ENCODE measurements at regions not wholly inside any gene's neighbourhood (a gene's known extent, or its start where the extent isn't known, plus 50 kb on each side); places are given as distances from the start of the nearest gene placed in this dataset.

DNA sequence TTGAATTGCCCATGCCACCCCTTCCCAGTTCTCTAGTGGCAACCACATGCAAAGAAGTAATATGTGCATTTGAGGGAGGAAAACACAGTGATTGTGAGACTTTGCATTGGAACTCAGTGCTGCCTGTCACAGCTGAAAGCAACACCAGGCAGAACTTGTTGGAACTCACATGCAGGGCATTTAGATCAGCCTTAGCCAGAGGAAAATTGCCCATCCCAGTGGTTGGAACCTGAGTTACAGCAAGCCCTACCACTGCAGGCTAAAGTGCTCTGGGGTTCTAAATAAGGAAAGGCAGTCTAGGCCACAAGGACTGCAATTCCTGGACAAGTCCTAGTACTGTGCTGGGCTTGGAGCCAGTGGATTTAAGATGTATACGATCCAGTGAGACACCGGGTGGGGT lies 245.3 kb upstream of the UFL1 start:
- ChIA-PET CTCF (no interaction called here), POLR2A (no interaction called here)
- Histone ChIP-seq H3K36me3 (ENCODE audit: insufficient read depth, low read length) (no peaks in the 10 kb centered on the region), H3K27ac (ENCODE audit: low read depth, low read length) (no peak overlapping the region), H3K9me3 (ENCODE audit: low read length) (no peaks in the 10 kb centered on the region), H3K4me1 (ENCODE audit: insufficient read depth, low read length) (no peaks in the 10 kb centered on the region), H3K27me3 (ENCODE audit: insufficient read depth, low read length, poor library complexity, severe bottlenecking) (no peaks in the 10 kb centered on the region), H3K4me3 (ENCODE audit: low read length) (no peak overlapping the region)
- Mint-ChIP-seq H3K27ac (no peak overlapping the region), H3K36me3 (no peaks in the 10 kb centered on the region), H3K9me3 (peaks cover 0 to 16% (median 12%) of the 10 kb centered on the region in 5 donors), H3K27me3 (peaks cover 0 to 3% of the 10 kb centered on the region in 2 donors), H3K4me3 (no peak overlapping the region), H3K4me1 (no peaks in the 10 kb centered on the region)
- DNase-seq = no peak

GRCh38 chr6:96276856-96277255 lies 244.8 kb upstream of the UFL1 start:
- Histone ChIP-seq H3K27ac (ENCODE audit: low read depth, low read length) (no peak overlapping the region), H3K36me3 (ENCODE audit: insufficient read depth, low read length) (no peaks in the 10 kb centered on the region), H3K9me3 (ENCODE audit: low read length) (no peaks in the 10 kb centered on the region), H3K27me3 (ENCODE audit: insufficient read depth, low read length, poor library complexity, severe bottlenecking) (no peaks in the 10 kb centered on the region), H3K4me3 (ENCODE audit: low read length) (no peak overlapping the region), H3K4me1 (ENCODE audit: insufficient read depth, low read length) (no peaks in the 10 kb centered on the region)
- H3K36me3 Mint-ChIP-seq = no peaks in the 10 kb centered on the region
- H3K4me1 Mint-ChIP-seq = no peaks in the 10 kb centered on the region
- no peak overlapping the region for H3K27ac Mint-ChIP-seq
- H3K4me3 Mint-ChIP-seq = no peak overlapping the region
- POLR2A ChIA-PET = no interaction called here
- peaks cover 2 to 6% of the 10 kb centered on the region in 2 donors for H3K27me3 Mint-ChIP-seq
- DNase-seq = no peak
- CTCF ChIA-PET = no interaction called here
- H3K9me3 Mint-ChIP-seq = peaks cover 0 to 14% (median 12%) of the 10 kb centered on the region in 5 donors

GRCh38 chr6:96279084-96279483 lies 242.5 kb upstream of the UFL1 start:
- H3K27me3 ChIP-seq (ENCODE audit: insufficient read depth, low read length, poor library complexity, severe bottlenecking) = no peaks in the 10 kb centered on the region
- H3K27ac Mint-ChIP-seq = no peak overlapping the region
- no peak for DNase-seq
- H3K27me3 Mint-ChIP-seq = peaks cover 2 to 11% of the 10 kb centered on the region in 2 donors
- H3K9me3 ChIP-seq (ENCODE audit: low read length) = no peaks in the 10 kb centered on the region
- H3K4me3 Mint-ChIP-seq = no peak overlapping the region
- H3K27ac ChIP-seq (ENCODE audit: low read depth, low read length) = no peak overlapping the region
- H3K9me3 Mint-ChIP-seq = no peaks in the 10 kb centered on the region
- H3K4me1 Mint-ChIP-seq = no peaks in the 10 kb centered on the region
- no peaks in the 10 kb centered on the region for H3K36me3 ChIP-seq (ENCODE audit: insufficient read depth, low read length)
- H3K4me1 ChIP-seq (ENCODE audit: insufficient read depth, low read length) = no peaks in the 10 kb centered on the region
- POLR2A ChIA-PET = no interaction called here
- no peak overlapping the region for H3K4me3 ChIP-seq (ENCODE audit: low read length)
- CTCF ChIA-PET = no interaction called here
- no peaks in the 10 kb centered on the region for H3K36me3 Mint-ChIP-seq

DNA sequence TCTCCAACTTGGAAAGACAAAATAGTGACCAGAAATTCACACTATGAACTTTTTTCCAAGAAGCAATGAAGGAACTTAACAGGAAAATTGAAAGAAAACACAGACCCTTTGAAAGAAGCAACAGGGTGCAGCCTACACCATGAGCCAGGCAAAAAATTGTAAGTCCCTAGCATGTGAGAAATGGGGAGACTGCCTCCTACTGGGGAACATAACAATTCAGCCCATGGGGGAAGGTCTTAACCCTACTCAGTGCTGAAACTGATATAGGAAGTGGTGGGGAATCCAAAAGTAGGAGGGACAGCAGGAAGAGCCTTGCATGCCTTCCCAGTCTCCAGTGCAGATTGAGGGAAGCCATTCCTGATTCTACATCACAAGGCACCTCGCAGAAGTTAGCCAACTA lies 235.1 kb upstream of the UFL1 start:
- H3K27me3 Mint-ChIP-seq = peaks cover 2 to 39% of the 10 kb centered on the region in 2 donors
- ChIA-PET CTCF (no interaction called here), POLR2A (no interaction called here)
- no peak for DNase-seq
- Histone ChIP-seq H3K27me3 (ENCODE audit: insufficient read depth, low read length, poor library complexity, severe bottlenecking) (no peaks in the 10 kb centered on the region), H3K4me3 (ENCODE audit: low read length) (no peak overlapping the region), H3K36me3 (ENCODE audit: insufficient read depth, low read length) (no peaks in the 10 kb centered on the region), H3K27ac (ENCODE audit: low read depth, low read length) (no peak overlapping the region), H3K4me1 (ENCODE audit: insufficient read depth, low read length) (no peaks in the 10 kb centered on the region), H3K9me3 (ENCODE audit: low read length) (no peaks in the 10 kb centered on the region)
- H3K4me1 Mint-ChIP-seq = no peaks in the 10 kb centered on the region
- no peaks in the 10 kb centered on the region for H3K9me3 Mint-ChIP-seq
- H3K27ac Mint-ChIP-seq = no peak overlapping the region
- no peak overlapping the region for H3K4me3 Mint-ChIP-seq
- no peaks in the 10 kb centered on the region for H3K36me3 Mint-ChIP-seq

- Histone ChIP-seq H3K27ac (ENCODE audit: low read depth, low read length) (no peak overlapping the region), H3K27me3 (ENCODE audit: insufficient read depth, low read length, poor library complexity, severe bottlenecking) (no peaks in the 10 kb centered on the region), H3K9me3 (ENCODE audit: low read length) (no peaks in the 10 kb centered on the region), H3K4me1 (ENCODE audit: insufficient read depth, low read length) (no peaks in the 10 kb centered on the region), H3K36me3 (ENCODE audit: insufficient read depth, low read length) (no peaks in the 10 kb centered on the region), H3K4me3 (ENCODE audit: low read length) (no peak overlapping the region)
- Mint-ChIP-seq H3K4me3 (no peak overlapping the region), H3K27me3 (peaks cover 0 to 4% of the 10 kb centered on the region in 2 donors), H3K27ac (no peak overlapping the region), H3K36me3 (no peaks in the 10 kb centered on the region), H3K9me3 (peaks cover 0 to 2% (median 0%) of the 10 kb centered on the region in 5 donors), H3K4me1 (no peaks in the 10 kb centered on the region)
- DNase-seq = no peak
- POLR2A ChIA-PET = no interaction called here
- CTCF ChIA-PET = no interaction called here
Measured at GRCh38 chr6:96299525-96299924, 222.1 kb upstream of the UFL1 start.

DNA sequence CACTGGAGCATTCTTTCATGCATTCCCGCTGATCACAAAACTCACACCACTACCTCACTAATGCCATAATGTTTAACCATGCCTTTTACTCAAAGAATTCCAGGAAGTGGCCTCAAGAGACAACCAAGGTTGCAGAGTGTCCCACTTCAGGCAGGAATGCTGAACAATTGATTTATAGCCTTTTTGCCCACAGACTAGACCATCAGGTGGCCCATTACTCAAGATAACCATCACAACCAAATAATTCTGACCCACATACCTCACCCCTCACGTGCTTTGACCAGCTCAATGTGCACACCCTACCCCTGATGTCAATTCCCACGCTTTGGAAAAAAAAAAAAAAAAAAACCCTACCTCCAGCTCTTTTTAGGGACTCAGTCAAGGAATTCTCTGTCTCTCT lies 220.6 kb upstream of the UFL1 start:
- no peaks in the 10 kb centered on the region for H3K27me3 Mint-ChIP-seq
- no peak for DNase-seq
- POLR2A ChIA-PET = no interaction called here

DNA sequence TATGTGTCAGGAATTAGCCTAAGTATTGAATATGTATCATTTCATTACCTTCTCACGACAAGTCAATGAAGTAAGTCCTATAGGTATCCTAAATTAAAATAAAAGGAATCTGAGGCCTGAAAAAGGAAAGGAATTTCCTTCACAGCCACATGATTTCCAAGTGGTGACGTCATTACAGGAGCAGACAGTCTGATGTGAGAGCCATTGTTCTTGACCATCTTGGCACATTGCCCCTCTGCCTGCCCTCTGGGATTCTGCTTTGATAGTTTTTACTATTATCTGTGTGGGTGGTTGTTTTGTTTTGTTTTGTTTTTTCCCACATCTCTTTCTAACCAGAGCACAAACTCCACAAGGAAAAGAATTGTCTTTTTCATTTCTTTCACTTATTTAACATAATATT lies 219.8 kb upstream of the UFL1 start:
- Mint-ChIP-seq H3K27me3 (no peaks in the 10 kb centered on the region), H3K4me1 (peaks cover 0 to 5% (median 0%) of the 10 kb centered on the region in 3 donors), H3K4me3 (no peak overlapping the region), H3K9me3 (no peaks in the 10 kb centered on the region), H3K36me3 (no peaks in the 10 kb centered on the region), H3K27ac (no peak overlapping the region)
- Histone ChIP-seq H3K9me3 (ENCODE audit: low read length) (no peaks in the 10 kb centered on the region), H3K4me1 (ENCODE audit: insufficient read depth, low read length) (no peaks in the 10 kb centered on the region), H3K4me3 (ENCODE audit: low read length) (no peak overlapping the region), H3K27me3 (ENCODE audit: insufficient read depth, low read length, poor library complexity, severe bottlenecking) (no peaks in the 10 kb centered on the region), H3K36me3 (ENCODE audit: insufficient read depth, low read length) (no peaks in the 10 kb centered on the region), H3K27ac (ENCODE audit: low read depth, low read length) (no peak overlapping the region)
- DNase-seq = no peak
- ChIA-PET POLR2A (no interaction called here), CTCF (no interaction called here)

More for the DNA sequence above, 220.6 kb upstream of the UFL1 start:
- Histone ChIP-seq H3K27me3 (ENCODE audit: insufficient read depth, low read length, poor library complexity, severe bottlenecking) (no peaks in the 10 kb centered on the region), H3K27ac (ENCODE audit: low read depth, low read length) (no peak overlapping the region), H3K9me3 (ENCODE audit: low read length) (no peaks in the 10 kb centered on the region), H3K36me3 (ENCODE audit: insufficient read depth, low read length) (no peaks in the 10 kb centered on the region), H3K4me1 (ENCODE audit: insufficient read depth, low read length) (no peaks in the 10 kb centered on the region), H3K4me3 (ENCODE audit: low read length) (no peak overlapping the region)
- Mint-ChIP-seq H3K4me1 (peaks cover 0 to 5% (median 0%) of the 10 kb centered on the region in 3 donors), H3K27ac (no peak overlapping the region), H3K9me3 (no peaks in the 10 kb centered on the region), H3K4me3 (no peak overlapping the region), H3K36me3 (no peaks in the 10 kb centered on the region)
- CTCF ChIA-PET = no interaction called here

DNA sequence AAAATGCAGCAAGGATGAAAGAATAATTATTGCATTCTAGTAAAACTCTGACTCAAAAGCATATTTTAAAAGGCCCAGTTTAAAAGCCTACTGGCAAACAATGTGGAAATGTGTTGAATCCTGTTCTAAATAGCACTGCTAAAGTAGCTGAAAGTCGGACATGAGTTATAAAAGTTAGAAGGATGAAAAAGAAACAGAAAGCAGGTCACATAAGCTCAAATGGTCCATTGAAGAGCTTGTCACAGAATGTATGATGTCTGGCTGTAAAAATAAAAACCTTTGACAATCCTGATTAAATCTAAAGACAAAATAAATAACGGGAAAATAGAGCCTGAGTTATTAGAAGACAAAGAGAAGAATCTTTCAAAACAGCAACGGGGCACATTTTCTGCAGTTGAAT lies 218.6 kb upstream of the UFL1 start:
- no peak overlapping the region for H3K27ac ChIP-seq (ENCODE audit: low read depth, low read length)
- no peaks in the 10 kb centered on the region for H3K9me3 ChIP-seq (ENCODE audit: low read length)
- H3K27ac Mint-ChIP-seq = no peak overlapping the region
- no peaks in the 10 kb centered on the region for H3K36me3 ChIP-seq (ENCODE audit: insufficient read depth, low read length)
- no peaks in the 10 kb centered on the region for H3K27me3 Mint-ChIP-seq
- H3K9me3 Mint-ChIP-seq = no peaks in the 10 kb centered on the region
- DNase-seq = no peak
- H3K4me3 Mint-ChIP-seq = no peak overlapping the region
- no peak overlapping the region for H3K4me3 ChIP-seq (ENCODE audit: low read length)
- H3K4me1 ChIP-seq (ENCODE audit: insufficient read depth, low read length) = no peaks in the 10 kb centered on the region
- H3K36me3 Mint-ChIP-seq = no peaks in the 10 kb centered on the region
- H3K4me1 Mint-ChIP-seq = peaks cover 0 to 5% (median 0%) of the 10 kb centered on the region in 3 donors
- POLR2A ChIA-PET = no interaction called here
- CTCF ChIA-PET = no interaction called here
- no peaks in the 10 kb centered on the region for H3K27me3 ChIP-seq (ENCODE audit: insufficient read depth, low read length, poor library complexity, severe bottlenecking)

- H3K4me3 ChIP-seq (ENCODE audit: low read length) = no peak overlapping the region
- peaks cover 0 to 5% (median 0%) of the 10 kb centered on the region in 3 donors for H3K4me1 Mint-ChIP-seq
- no peaks in the 10 kb centered on the region for H3K36me3 Mint-ChIP-seq
- no peaks in the 10 kb centered on the region for H3K27me3 ChIP-seq (ENCODE audit: insufficient read depth, low read length, poor library complexity, severe bottlenecking)
- no peak overlapping the region for H3K27ac Mint-ChIP-seq
- no peaks in the 10 kb centered on the region for H3K9me3 Mint-ChIP-seq
- ChIA-PET POLR2A (interaction anchor here (0.6 kb wide), 1 partner anchor 619 kb away, joined by 5 read pairs; the partner anchor contains the start of gene KLHL32), CTCF (no interaction called here)
- no peaks in the 10 kb centered on the region for H3K27me3 Mint-ChIP-seq
- H3K36me3 ChIP-seq (ENCODE audit: insufficient read depth, low read length) = no peaks in the 10 kb centered on the region
- DNase-seq = no peak
- no peaks in the 10 kb centered on the region for H3K4me1 ChIP-seq (ENCODE audit: insufficient read depth, low read length)
- H3K9me3 ChIP-seq (ENCODE audit: low read length) = no peaks in the 10 kb centered on the region
- no peak overlapping the region for H3K4me3 Mint-ChIP-seq
- no peak overlapping the region for H3K27ac ChIP-seq (ENCODE audit: low read depth, low read length)
Measured at GRCh38 chr6:96304997-96305396, 216.6 kb upstream of the UFL1 start.
